ENCODE measurements at regions not wholly inside any gene's neighbourhood (a gene's known extent, or its start where the extent isn't known, plus 50 kb on each side); places are given as distances from the start of the nearest gene placed in this dataset.

GRCh38 chr5:74534397-74535129 lies 106.0 kb downstream of the ENC1 start (continued):
- no peak for TF ChIP-seq RFX5 (IDR thresholded peaks at IDR 0.05; ENCODE audit: borderline replicate concordance, low read depth, low read length)
- TF ChIP-seq SIRT6 (IDR thresholded peaks at IDR 0.05; ENCODE audit: low read length): no peak
- no peak for TF ChIP-seq NRF1 (IDR thresholded peaks at IDR 0.05; ENCODE audit: low read depth, low read length)
- TF ChIP-seq, protein P1, sequence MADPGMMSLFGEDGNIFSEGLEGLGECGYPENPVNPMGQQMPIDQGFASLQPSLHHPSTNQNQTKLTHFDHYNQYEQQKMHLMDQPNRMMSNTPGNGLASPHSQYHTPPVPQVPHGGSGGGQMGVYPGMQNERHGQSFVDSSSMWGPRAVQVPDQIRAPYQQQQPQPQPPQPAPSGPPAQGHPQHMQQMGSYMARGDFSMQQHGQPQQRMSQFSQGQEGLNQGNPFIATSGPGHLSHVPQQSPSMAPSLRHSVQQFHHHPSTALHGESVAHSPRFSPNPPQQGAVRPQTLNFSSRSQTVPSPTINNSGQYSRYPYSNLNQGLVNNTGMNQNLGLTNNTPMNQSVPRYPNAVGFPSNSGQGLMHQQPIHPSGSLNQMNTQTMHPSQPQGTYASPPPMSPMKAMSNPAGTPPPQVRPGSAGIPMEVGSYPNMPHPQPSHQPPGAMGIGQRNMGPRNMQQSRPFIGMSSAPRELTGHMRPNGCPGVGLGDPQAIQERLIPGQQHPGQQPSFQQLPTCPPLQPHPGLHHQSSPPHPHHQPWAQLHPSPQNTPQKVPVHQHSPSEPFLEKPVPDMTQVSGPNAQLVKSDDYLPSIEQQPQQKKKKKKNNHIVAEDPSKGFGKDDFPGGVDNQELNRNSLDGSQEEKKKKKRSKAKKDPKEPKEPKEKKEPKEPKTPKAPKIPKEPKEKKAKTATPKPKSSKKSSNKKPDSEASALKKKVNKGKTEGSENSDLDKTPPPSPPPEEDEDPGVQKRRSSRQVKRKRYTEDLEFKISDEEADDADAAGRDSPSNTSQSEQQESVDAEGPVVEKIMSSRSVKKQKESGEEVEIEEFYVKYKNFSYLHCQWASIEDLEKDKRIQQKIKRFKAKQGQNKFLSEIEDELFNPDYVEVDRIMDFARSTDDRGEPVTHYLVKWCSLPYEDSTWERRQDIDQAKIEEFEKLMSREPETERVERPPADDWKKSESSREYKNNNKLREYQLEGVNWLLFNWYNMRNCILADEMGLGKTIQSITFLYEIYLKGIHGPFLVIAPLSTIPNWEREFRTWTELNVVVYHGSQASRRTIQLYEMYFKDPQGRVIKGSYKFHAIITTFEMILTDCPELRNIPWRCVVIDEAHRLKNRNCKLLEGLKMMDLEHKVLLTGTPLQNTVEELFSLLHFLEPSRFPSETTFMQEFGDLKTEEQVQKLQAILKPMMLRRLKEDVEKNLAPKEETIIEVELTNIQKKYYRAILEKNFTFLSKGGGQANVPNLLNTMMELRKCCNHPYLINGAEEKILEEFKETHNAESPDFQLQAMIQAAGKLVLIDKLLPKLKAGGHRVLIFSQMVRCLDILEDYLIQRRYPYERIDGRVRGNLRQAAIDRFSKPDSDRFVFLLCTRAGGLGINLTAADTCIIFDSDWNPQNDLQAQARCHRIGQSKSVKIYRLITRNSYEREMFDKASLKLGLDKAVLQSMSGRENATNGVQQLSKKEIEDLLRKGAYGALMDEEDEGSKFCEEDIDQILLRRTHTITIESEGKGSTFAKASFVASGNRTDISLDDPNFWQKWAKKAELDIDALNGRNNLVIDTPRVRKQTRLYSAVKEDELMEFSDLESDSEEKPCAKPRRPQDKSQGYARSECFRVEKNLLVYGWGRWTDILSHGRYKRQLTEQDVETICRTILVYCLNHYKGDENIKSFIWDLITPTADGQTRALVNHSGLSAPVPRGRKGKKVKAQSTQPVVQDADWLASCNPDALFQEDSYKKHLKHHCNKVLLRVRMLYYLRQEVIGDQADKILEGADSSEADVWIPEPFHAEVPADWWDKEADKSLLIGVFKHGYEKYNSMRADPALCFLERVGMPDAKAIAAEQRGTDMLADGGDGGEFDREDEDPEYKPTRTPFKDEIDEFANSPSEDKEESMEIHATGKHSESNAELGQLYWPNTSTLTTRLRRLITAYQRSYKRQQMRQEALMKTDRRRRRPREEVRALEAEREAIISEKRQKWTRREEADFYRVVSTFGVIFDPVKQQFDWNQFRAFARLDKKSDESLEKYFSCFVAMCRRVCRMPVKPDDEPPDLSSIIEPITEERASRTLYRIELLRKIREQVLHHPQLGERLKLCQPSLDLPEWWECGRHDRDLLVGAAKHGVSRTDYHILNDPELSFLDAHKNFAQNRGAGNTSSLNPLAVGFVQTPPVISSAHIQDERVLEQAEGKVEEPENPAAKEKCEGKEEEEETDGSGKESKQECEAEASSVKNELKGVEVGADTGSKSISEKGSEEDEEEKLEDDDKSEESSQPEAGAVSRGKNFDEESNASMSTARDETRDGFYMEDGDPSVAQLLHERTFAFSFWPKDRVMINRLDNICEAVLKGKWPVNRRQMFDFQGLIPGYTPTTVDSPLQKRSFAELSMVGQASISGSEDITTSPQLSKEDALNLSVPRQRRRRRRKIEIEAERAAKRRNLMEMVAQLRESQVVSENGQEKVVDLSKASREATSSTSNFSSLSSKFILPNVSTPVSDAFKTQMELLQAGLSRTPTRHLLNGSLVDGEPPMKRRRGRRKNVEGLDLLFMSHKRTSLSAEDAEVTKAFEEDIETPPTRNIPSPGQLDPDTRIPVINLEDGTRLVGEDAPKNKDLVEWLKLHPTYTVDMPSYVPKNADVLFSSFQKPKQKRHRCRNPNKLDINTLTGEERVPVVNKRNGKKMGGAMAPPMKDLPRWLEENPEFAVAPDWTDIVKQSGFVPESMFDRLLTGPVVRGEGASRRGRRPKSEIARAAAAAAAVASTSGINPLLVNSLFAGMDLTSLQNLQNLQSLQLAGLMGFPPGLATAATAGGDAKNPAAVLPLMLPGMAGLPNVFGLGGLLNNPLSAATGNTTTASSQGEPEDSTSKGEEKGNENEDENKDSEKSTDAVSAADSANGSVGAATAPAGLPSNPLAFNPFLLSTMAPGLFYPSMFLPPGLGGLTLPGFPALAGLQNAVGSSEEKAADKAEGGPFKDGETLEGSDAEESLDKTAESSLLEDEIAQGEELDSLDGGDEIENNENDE (IDR thresholded peaks at IDR 0.05; ENCODE audit: insufficient replicate concordance, low read length): no peak
- TF ChIP-seq, protein P2, sequence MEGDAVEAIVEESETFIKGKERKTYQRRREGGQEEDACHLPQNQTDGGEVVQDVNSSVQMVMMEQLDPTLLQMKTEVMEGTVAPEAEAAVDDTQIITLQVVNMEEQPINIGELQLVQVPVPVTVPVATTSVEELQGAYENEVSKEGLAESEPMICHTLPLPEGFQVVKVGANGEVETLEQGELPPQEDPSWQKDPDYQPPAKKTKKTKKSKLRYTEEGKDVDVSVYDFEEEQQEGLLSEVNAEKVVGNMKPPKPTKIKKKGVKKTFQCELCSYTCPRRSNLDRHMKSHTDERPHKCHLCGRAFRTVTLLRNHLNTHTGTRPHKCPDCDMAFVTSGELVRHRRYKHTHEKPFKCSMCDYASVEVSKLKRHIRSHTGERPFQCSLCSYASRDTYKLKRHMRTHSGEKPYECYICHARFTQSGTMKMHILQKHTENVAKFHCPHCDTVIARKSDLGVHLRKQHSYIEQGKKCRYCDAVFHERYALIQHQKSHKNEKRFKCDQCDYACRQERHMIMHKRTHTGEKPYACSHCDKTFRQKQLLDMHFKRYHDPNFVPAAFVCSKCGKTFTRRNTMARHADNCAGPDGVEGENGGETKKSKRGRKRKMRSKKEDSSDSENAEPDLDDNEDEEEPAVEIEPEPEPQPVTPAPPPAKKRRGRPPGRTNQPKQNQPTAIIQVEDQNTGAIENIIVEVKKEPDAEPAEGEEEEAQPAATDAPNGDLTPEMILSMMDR (IDR thresholded peaks at IDR 0.05; ENCODE audit: control extremely low read depth in 1 of 3, insufficient read depth in 1 of 3, low read depth in 1 of 3, low read length in 3 of 3): no peak
